K562 (cell line): ENCODE measurements at regions not wholly inside any gene's neighbourhood (a gene's known extent, or its start where the extent isn't known, plus 50 kb on each side); places are given as distances from the start of the nearest gene placed in this dataset.

ENCODE experiments used
- MXI1 ChIP-seq: IDR thresholded peaks from 2 replicates; pipeline ENCODE4 v1.6.1; 2011; ENCODE audit warnings: low read depth, mild to moderate bottlenecking, improper control_type of control experiment, low read length
- SIN3A ChIP-seq, 2 experiments: fragments of 150-350 bp in 1 of 2; IDR thresholded peaks; 2 replicates each; pipeline ENCODE4 v1.6.1; 2011 to 2016; ENCODE audit warnings: borderline replicate concordance in 2 of 2, low read depth in 2 of 2, low read length in 2 of 2, mild to moderate bottlenecking in 2 of 2, moderate library complexity in 2 of 2; ENCODE audit not compliant: control insufficient read depth in 1 of 2
- SMARCA5 ChIP-seq: fragments of 450-650 bp; IDR thresholded peaks from 2 replicates; pipeline ENCODE4 v1.6.1; 2016
- TEAD2 ChIP-seq: fragments of 450-650 bp; IDR thresholded peaks from 2 replicates; pipeline ENCODE4 v1.6.1; 2016; ENCODE audit warnings: missing genetic modification characterization, control low read depth, missing compliant biosample characterization
- TF ChIP-seq, protein P1 (sequence below), 2 experiments: fragments of 450-650 bp in 1 of 2; sonication (generic) in 1 of 2; formaldehyde crosslinking in 1 of 2; IDR thresholded peaks in 1 of 2; conservative IDR thresholded peaks in 1 of 2; 2 replicates each; pipeline versions ENCODE4 v1.6.1 to v1.8.1; 2016 to 2023; ENCODE audit warnings: mild to moderate bottlenecking in 2 of 2, moderate library complexity in 2 of 2, inconsistent platforms in 1 of 2, missing genetic modification reagents in 1 of 2

GRCh38 chr5:100723229-100723628 is 179.9 kb downstream of the ST8SIA4 start:
- TF ChIP-seq SMARCA5 (no peak), SIN3A (IDR thresholded peaks at IDR 0.05; ENCODE audit: borderline replicate concordance in 2 of 2, control insufficient read depth in 1 of 2, low read depth in 2 of 2, low read length in 2 of 2) (no peak), TEAD2 (tag) (no peak), MXI1 (no peak)
- TF ChIP-seq, protein P1, sequence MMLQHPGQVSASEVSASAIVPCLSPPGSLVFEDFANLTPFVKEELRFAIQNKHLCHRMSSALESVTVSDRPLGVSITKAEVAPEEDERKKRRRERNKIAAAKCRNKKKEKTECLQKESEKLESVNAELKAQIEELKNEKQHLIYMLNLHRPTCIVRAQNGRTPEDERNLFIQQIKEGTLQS (IDR thresholded peaks at IDR 0.05), result no peak
- TF ChIP-seq, protein P1 (CRISPR knock-in tag; conservative IDR thresholded peaks at IDR 0.05), result no peak
